Right renal cortex interstitium (tissue), 3 donors: ENCODE measurements at regions not wholly inside any gene's neighbourhood (a gene's known extent, or its start where the extent isn't known, plus 50 kb on each side); places are given as distances from the start of the nearest gene placed in this dataset.
A peak's percentile ranks its signal among the peaks of the same experiment; 100 is the strongest.

ENCODE experiments used
- DNase-seq, 3 donors: peaks; one replicate each; pipeline ENCODE4 v3.0.0-alpha.2; 2013; ENCODE audit warnings: low read depth in 3 of 3, low spot score in 2 of 3

GRCh38 chr20:40591536-40591935 lies 97.5 kb downstream of the MAFB start:
- DNase-seq: no peak

GRCh38 chr20:40591119-40591518 lies 97.9 kb downstream of the MAFB start:
- no peak for DNase-seq

GRCh38 chr20:40589581-40589980 lies 99.5 kb downstream of the MAFB start:
- no peak for DNase-seq

DNA sequence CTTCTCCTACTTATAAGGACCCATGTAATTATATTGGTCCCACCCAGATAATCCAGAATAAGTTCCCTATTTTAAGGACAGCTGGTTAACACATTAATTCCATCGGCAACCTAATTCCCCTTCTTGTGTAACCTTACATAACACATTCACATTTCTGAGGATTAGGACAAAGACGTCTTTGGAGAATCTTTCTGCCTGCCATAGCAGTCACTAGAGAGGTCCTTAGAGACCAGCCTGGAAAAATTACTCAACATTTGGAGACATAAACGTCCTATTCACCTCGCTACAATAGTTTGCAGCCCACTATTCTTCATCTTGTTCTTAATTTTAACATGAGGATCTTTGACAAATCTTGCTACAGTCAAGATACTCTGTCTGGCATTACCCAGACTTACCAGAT lies 100.1 kb downstream of the MAFB start:
- no peak for DNase-seq

DNA sequence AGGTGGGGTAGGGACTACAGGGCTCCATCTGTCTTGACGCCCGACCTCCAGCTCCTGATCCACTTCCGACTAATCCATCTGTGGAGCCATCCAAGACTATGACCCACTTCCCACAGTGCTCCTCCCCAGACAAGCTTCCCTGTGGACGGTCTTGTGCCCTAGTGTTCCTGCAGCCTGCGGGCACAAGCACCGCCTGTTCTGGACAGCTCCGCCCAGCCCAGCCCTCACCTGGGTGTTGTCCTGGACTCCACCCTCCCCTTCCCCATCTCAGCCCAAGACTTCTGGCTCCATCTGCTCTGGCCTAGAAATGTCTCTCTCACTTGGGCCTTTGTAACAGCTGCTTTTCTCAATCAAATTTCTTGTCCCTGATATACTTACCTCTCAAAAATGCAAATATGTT lies 102.0 kb downstream of the MAFB start:
- DNase-seq: no peak

GRCh38 chr20:40584130-40584809 lies 104.8 kb downstream of the MAFB start:
- DNase-seq: no peak

DNA sequence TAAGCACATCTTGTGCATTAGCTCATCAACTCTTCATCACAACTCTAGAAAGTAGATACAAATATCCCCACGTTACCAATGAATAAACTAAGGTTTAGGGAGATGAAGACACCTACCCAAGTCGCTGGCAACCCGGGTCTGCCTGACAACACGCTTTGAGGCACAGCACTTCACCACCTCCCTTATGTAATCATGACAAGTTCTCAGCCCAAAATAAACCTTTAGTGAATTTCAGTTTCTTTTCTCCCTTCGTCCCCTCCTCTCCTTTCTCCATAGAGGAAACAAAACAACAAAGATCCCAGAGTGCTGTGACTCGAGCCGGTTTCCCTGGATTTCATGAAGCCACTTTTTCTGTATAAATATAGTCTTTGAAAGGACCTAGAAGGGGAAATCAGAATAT lies 105.4 kb downstream of the MAFB start:
- DNase-seq: no peak

DNA sequence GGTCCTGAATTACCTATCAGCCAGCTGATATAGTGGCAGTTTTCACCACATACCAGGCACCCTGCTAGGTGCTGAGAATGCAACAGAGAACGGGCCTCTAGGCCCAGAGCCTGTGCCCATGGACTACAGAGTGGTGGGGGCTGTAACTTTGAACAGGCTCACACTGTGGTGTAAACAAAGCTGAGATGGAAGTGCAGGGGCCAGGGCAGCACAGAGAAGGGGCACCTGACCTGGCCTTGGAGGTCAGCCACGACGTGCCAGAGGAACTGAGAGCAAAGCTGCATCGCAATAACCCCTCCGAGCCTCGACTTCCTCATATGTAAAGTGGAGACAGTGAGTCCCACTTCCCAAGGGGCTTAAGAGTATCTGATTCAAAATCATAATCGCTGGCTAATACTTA lies 105.8 kb downstream of the MAFB start:
- DNase-seq: no peak

DNA sequence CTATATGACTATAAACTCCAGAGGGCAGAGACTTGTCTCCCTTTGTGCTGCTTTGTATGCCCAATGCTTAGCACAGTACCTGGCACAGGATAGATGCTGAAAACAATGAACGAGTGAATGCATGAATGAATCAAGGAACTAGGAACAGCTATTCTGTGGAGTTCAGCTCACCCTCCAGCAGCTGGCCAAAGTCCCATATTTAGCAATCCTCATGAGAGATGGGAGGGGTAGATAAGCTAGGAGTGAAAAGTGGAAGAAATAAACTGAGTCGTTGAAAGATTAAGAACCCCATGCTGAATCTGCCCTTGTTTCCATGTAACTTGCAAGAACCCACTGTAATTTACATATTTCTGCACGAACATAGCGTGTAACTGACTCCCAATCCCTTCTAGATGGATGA lies 106.5 kb downstream of the MAFB start:
- no peak for DNase-seq

DNA sequence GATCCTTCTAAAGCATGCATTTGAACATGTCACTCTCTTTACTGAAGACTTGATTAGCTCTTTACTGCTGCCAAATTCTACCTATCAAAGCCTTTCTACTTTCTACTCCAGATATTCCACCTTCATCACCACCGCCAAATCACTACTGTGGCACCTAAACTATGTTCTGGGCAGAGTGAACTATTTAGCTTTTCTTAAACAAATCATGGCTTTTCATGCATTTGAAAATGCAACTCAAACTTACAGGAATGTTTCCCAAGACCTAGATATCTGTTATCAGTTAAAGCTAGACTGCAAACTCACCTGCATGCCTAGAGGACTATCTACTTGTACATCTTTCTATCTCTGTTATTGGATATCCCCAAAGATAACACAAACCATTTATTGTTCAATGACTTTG lies 109.3 kb downstream of the MAFB start:
- no peak for DNase-seq

DNA sequence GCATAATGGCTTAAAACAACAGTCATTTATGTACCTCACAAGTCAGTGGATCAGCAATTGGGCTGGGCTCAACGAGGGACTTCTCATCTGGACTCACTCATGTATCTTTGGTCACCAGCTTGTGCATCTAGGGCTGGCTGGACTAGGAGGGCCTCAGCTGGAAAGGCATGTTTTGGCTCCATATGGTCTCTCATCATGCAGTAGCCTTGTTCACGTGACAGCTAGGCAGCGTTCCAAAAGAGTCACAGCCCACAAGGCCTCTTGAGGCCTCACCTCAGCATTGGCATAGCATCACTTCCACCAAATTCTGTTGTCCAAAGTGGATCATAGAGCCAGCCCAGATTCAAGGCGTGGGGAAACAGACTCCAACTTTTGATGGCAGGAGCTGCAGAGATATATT lies 110.1 kb downstream of the MAFB start:
- no peak for DNase-seq

DNA sequence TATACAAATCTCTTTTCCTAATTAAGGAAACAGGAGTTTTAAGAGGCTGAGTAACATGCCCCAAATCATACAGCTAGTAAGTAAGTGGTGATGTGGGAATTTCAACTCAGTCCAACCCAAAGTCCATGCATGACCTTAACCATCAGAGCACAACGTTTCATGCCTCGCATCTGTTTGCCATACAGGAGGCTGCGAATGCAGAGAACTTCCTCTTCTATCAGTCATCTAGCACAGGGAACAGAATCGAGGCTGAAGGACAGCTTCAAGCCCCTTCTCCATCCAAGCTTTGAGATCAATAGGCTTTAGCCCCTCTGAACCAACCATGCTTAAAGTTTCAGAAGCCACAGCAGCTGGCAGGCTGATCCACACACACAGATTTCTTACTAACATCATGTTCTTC lies 113.2 kb downstream of the MAFB start:
- no peak for DNase-seq

DNA sequence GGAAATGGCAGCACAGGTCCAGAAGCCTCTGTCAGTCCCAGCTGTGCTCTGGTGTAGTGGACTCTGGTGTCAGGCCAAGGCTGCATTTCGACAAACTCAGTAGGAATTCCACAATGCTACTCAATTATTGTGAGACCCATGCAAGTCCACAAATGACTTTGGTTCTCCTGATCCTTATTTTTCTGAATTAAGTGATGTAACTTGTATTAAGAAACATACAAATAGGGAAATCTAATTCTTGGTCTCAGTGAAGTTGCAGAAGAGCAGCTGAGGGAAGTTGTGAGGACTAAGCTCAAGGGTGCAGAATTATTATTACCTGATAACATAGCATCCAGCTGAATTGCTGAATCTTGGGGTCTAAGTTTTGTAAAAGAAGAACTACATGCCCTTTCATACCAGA lies 116.8 kb downstream of the MAFB start:
- DNase-seq: no peak

DNA sequence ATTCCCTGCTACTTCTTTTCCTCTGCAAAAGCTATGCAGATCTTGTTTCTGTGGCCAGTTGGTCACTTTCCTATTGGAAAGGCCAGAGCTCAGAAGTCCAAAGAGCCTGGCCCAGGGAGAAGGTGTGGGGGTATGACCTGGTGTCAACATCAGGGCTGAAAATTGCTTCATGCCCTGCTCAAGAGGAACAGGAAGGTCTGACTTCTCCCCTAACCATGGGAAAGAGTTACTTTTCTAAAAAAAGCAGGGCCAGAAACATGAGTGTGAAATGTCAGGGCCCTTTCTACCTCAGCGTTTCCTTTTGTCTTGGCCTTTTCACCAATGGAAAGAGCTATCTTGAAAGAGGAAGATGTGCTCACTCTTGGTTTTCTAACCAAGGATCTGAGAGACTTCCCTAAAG lies 117.4 kb downstream of the MAFB start:
- no peak for DNase-seq

DNA sequence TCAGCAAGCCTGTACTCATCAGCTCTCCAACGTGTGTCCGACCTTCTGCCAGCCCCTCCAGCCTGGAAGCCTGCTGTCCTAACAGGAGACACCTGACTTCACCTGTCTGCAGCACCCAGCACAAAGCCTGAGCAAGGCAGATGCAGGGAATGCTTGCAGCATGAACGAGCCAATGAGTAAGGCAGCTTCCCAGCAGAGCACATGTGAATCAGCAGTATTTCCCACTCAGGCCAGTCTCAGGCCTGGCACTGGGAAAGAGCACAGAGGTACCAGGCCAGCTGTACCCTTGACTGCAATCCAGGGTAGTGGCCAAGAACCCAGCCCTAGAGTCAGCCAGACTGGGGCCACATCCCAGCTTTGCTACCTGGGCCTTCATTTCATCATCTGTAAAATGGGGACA lies 120.8 kb downstream of the MAFB start:
- no peak for DNase-seq

- no peak for DNase-seq
Measured at GRCh38 chr20:40565682-40566040, 123.4 kb downstream of the MAFB start.

DNA sequence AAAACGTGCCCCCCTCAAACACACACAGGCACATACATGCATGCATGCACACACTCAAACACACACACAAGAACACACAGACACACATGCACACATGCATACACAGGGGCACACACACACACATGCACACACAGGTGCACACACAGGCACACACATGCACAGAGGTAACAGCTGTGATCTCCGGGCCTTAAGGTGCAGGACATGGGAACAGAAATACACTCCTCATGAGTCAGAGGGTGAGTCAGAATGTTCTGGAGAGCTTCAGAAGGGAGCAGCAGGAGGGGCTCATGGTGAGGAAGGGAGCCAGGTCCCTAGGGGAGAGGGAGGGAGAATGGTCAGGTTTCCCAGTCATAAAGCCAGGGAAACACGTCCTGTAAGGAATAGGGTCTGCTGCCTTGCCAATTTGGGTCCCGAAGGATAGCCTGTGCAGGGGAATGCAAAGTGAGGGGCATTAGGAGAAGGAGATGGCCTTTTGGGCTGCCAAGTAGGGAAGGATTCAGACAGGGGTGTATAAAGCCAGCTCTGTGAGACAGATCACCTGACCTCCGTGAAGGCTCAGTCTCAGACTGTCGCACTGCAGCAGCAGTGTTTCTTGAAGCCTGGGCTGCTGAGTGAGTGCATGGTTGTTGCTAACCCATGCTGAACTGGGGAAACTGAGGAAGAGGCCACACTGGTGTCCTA lies 123.9 kb downstream of the MAFB start:
- no peak for DNase-seq

DNA sequence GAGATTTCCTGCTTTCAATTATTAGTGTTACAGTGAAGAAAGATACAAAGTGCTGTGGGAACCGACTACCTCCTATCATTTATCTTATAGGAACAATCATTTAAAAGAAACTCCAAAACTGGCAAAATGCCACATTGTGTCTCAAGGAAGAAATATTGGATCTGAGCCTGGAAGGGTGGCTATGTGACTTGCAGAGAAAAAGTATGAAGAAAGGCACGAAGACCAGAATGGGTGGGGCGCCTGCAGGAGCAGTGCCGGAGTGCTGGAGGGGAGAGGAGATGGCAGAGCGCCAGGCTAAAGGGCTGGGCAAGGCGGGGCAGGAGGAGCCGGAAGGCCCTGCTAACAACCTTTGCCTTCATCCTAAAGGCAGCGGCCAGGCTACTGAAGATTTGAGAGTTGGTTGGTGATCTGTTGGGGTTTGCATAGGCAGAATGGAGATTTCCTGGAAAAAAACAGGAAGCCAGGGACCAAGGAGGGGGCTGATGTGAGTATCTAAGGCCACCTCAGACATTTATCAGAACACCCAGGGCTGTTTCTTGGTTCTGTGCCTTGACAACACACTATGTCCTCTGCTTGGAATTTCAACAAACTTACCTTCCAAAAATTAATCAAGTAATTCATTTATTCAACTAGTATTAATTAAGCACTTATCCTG lies 125.6 kb downstream of the MAFB start:
- DNase-seq: peak in 1 of 3 donors; percentile 23

GRCh38 chr20:40562031-40562430 lies 127.0 kb downstream of the MAFB start:
- no peak for DNase-seq

DNA sequence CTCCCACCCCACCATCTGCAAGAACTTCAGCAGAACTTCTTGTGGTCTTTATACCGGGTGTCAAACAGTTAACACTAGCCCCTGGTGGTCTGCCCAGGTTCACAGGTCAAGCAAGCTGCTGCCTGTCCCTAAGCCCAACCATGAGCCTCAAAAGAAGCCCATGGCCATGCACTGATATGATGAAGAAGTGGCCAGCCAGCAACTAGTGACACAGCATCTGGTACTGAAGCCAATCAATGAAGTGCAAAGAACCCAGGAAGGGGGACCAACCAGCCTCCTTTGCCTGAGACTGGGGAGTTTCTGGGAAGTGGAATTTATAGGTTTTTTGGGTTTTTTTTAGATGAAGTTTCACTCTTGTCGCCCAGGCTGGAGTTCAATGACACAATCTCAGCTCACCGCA lies 127.8 kb downstream of the MAFB start:
- no peak for DNase-seq

GRCh38 chr20:40558212-40558611 lies 130.8 kb downstream of the MAFB start:
- DNase-seq: no peak

DNA sequence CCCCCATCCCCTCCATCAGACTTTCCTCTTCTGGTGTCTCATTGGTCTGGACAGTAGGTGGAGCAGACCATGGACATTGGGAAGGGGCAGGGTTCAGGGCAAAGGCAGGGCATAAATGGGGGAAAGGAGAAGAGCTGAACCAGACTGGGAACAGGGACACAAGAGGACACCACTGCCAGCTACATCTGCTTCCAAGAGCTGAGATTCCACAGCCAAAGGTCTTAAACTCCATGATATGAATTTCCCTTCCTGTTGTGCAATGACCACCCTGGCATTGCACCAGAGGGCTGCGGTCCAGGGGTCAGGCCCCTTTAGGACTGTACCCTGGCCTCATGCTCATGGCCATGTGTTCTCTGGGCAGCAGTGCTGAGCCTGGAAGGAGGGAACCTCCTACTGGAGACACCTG lies 137.9 kb downstream of the MAFB start:
- DNase-seq: no peak
